H1 (cell line): ENCODE measurements at regions not wholly inside any gene's neighbourhood (a gene's known extent, or its start where the extent isn't known, plus 50 kb on each side); places are given as distances from the start of the nearest gene placed in this dataset.

Experiments used
- CTCF ChIA-PET: fragments of 300-600 bp; sonication (Branson Sonifier 250); formaldehyde crosslinking; loops from one replicate; lab custom pipeline; 2021; ENCODE audit not compliant: partially characterized antibody; lab: Charles Lee
- POLR2A ChIA-PET: fragments of 300-600 bp; sonication (Branson Sonifier 250); formaldehyde crosslinking; loops from one replicate; lab custom pipeline; 2021; ENCODE audit warnings: inconsistent platforms; ENCODE audit not compliant: partially characterized antibody; lab: Charles Lee
- DNase-seq, 2 experiments: peaks; one replicate each; pipeline versions ENCODE4 v3.0.0 to v3.0.0-alpha.2; 2010 to 2022; ENCODE audit warnings: low spot score in 2 of 2, low read depth in 1 of 2, mixed read lengths in 1 of 2
- FAIRE-seq: peaks from 2 replicates; lab custom pipeline; 2011; peaks lifted over from hg19 to GRCh38; lab: Jason Lieb, UNC
- H2AFZ ChIP-seq: 2 replicates; pipeline ENCODE4 v1.8.1; 2012; ENCODE audit warnings: low read length, inconsistent platforms
- H2AK5ac ChIP-seq: 2 replicates; pipeline ENCODE4 v1.6.1; 2013; ENCODE audit warnings: low read depth, low read length
- H2BK120ac ChIP-seq: replicated peaks from 2 replicates; pipeline ENCODE3; 2013; ENCODE audit warnings: low read depth, low read length, inconsistent platforms
- H2BK12ac ChIP-seq: 2 replicates; pipeline ENCODE4 v1.6.1; 2013; ENCODE audit warnings: low read depth, low read length
- H2BK15ac ChIP-seq: 2 replicates; pipeline ENCODE4 v1.6.1; 2013; ENCODE audit warnings: low read length
- H2BK20ac ChIP-seq: 2 replicates; pipeline ENCODE4 v1.6.1; 2013; ENCODE audit warnings: low read length
- H2BK5ac ChIP-seq: 2 replicates; pipeline ENCODE4 v1.6.1; 2013; ENCODE audit warnings: low read depth, low read length
- H3K14ac ChIP-seq: 2 replicates; pipeline ENCODE4 v1.6.1; 2013; ENCODE audit warnings: inconsistent platforms; ENCODE audit not compliant: insufficient read length
- H3K18ac ChIP-seq: 2 replicates; pipeline ENCODE4 v1.6.1; 2013; ENCODE audit warnings: low read length; ENCODE audit errors: extremely low read depth
- H3K23ac ChIP-seq: 2 replicates; pipeline ENCODE4 v1.6.1; 2013; ENCODE audit warnings: inconsistent platforms; ENCODE audit not compliant: insufficient read length
- H3K23me2 ChIP-seq: 2 replicates; pipeline ENCODE4 v1.6.1; 2013; ENCODE audit warnings: low read depth, low read length
- H3K27ac ChIP-seq: 2 replicates; pipeline ENCODE4 v1.6.1; 2011; ENCODE audit warnings: low read depth, low read length, inconsistent platforms
- H3K27me3 ChIP-seq, 4 experiments: replicated peaks in 1 of 4; 1 replicate in 1 of 4; 2 replicates in 3 of 4; pipeline versions ENCODE4 v1.6.1 to v1.8.1; 2011 to 2013; ENCODE audit warnings: low read length in 3 of 4, mild to moderate bottlenecking in 3 of 4, inconsistent platforms in 2 of 4, mixed read lengths in 2 of 4, moderate library complexity in 1 of 4; ENCODE audit not compliant: control insufficient read depth in 3 of 4, insufficient read depth in 3 of 4; ENCODE audit errors: extremely low read depth in 1 of 4
- H3K36me3 ChIP-seq, 4 experiments: 2 replicates each; pipeline versions ENCODE4 v1.6.1 to v1.8.1; 2011 to 2013; ENCODE audit warnings: mild to moderate bottlenecking in 4 of 4, low read length in 3 of 4, moderate library complexity in 2 of 4, control low read depth in 1 of 4, inconsistent platforms in 1 of 4; ENCODE audit not compliant: insufficient read depth in 4 of 4, control insufficient read depth in 2 of 4
- H3K4ac ChIP-seq: replicated peaks from 2 replicates; pipeline ENCODE3; 2013; ENCODE audit warnings: low read length, low read depth, mixed read lengths, inconsistent platforms; ENCODE audit not compliant: insufficient read length
- H3K4me1 ChIP-seq, 4 experiments: replicated peaks in 1 of 4; 1 replicate in 1 of 4; 2 replicates in 3 of 4; pipeline versions ENCODE4 v1.6.1 to v1.8.1; 2011 to 2013; ENCODE audit warnings: low read length in 3 of 4, inconsistent platforms in 2 of 4, mixed read lengths in 1 of 4; ENCODE audit not compliant: insufficient read depth in 4 of 4, control insufficient read depth in 3 of 4
- H3K4me2 ChIP-seq, 2 experiments: 2 replicates each; pipeline versions ENCODE4 v1.6.1 to v1.8.1; 2011 to 2013; ENCODE audit warnings: low read depth in 2 of 2, low read length in 2 of 2, control low read depth in 1 of 2, inconsistent platforms in 1 of 2, mild to moderate bottlenecking in 1 of 2; ENCODE audit not compliant: insufficient read depth in 1 of 2
- H3K4me3 ChIP-seq, 4 experiments: fragments of 200-600, 300-600 bp in 1 of 4; sonication (generic), shearing (Covaris generic), sonication (Bioruptor Twin) in 1 of 4; 2 replicates each; pipeline versions ENCODE4 v1.5.1 to v1.8.1; 2011 to 2016; ENCODE audit warnings: low read length in 4 of 4, low read depth in 3 of 4, control low read depth in 2 of 4, inconsistent platforms in 2 of 4, mild to moderate bottlenecking in 2 of 4, mixed read lengths in 1 of 4, moderate library complexity in 1 of 4; ENCODE audit not compliant: insufficient read depth in 2 of 4; ENCODE audit errors: extremely low read depth in 1 of 4
- H3K56ac ChIP-seq: replicated peaks from 2 replicates; pipeline ENCODE3; 2013; ENCODE audit warnings: low read depth, mild to moderate bottlenecking, mixed read lengths, low read length, inconsistent platforms; ENCODE audit not compliant: insufficient read length
- H3K79me1 ChIP-seq: 2 replicates; pipeline ENCODE4 v1.6.1; 2013; ENCODE audit warnings: low read depth, low read length, control low read depth
- H3K79me2 ChIP-seq, 2 experiments: 2 replicates each; pipeline versions ENCODE4 v1.6.1 to v1.8.1; 2012 to 2013; ENCODE audit warnings: low read length in 2 of 2, mild to moderate bottlenecking in 2 of 2, inconsistent platforms in 1 of 2; ENCODE audit not compliant: insufficient read depth in 2 of 2, control insufficient read depth in 1 of 2
- H3K9ac ChIP-seq, 4 experiments: replicated peaks in 1 of 4; 1 replicate in 1 of 4; 2 replicates in 3 of 4; pipeline versions ENCODE4 v1.6.1 to v1.8.1; 2011 to 2013; ENCODE audit warnings: low read depth in 3 of 4, low read length in 3 of 4, control low read depth in 2 of 4, mild to moderate bottlenecking in 2 of 4, moderate library complexity in 2 of 4, inconsistent platforms in 1 of 4; ENCODE audit errors: extremely low read depth in 1 of 4
- H3K9me3 ChIP-seq, 2 experiments: 2 replicates each; pipeline versions ENCODE4 v1.6.1 to v1.8.1; 2012 to 2013; ENCODE audit warnings: mild to moderate bottlenecking in 2 of 2, moderate library complexity in 2 of 2, control low read depth in 1 of 2, inconsistent platforms in 1 of 2, low read depth in 1 of 2, low read length in 1 of 2, mixed read lengths in 1 of 2; ENCODE audit not compliant: insufficient read depth in 2 of 2
- H4K20me1 ChIP-seq, 2 experiments: replicated peaks in 1 of 2; 2 replicates each; pipeline versions ENCODE3 to v1.8.1; 2011 to 2013; ENCODE audit warnings: inconsistent platforms in 2 of 2, low read length in 2 of 2, mild to moderate bottlenecking in 1 of 2; ENCODE audit not compliant: insufficient read depth in 2 of 2, control insufficient read depth in 1 of 2
- H4K5ac ChIP-seq: 2 replicates; pipeline ENCODE4 v1.6.1; 2013; ENCODE audit warnings: low read length, low read depth, mixed read lengths, inconsistent platforms; ENCODE audit not compliant: insufficient read length
- H4K8ac ChIP-seq: 2 replicates; pipeline ENCODE4 v1.8.0; 2013; ENCODE audit warnings: mild to moderate bottlenecking, moderate library complexity, low read length, inconsistent platforms; ENCODE audit not compliant: insufficient read depth; ENCODE audit errors: extremely low read depth
- H4K91ac ChIP-seq: replicated peaks from 2 replicates; pipeline ENCODE3; 2013; ENCODE audit warnings: low read length, mixed read lengths, inconsistent platforms; ENCODE audit not compliant: insufficient read length
- CHD2 ChIP-seq: IDR thresholded peaks from 2 replicates; pipeline ENCODE4 v1.6.1; 2012; ENCODE audit warnings: low read length, improper control_type of control experiment
- CTBP2 ChIP-seq: IDR thresholded peaks from 2 replicates; pipeline ENCODE4 v1.7.0; 2011; ENCODE audit warnings: borderline replicate concordance, mild to moderate bottlenecking, moderate library complexity, mixed read lengths, low read length; ENCODE audit not compliant: insufficient read depth, insufficient read length
- CTCF ChIP-seq, 3 experiments: IDR thresholded peaks; 1 replicate in 2 of 3; 2 replicates in 1 of 3; pipeline versions ENCODE4 v1.5.1 to v1.6.1; 2011; ENCODE audit warnings: low read length in 3 of 3, mild to moderate bottlenecking in 3 of 3, inconsistent platforms in 2 of 3, low read depth in 1 of 3, moderate library complexity in 1 of 3; ENCODE audit not compliant: insufficient read depth in 1 of 3; ENCODE audit errors: control extremely low read depth in 1 of 3
- E2F6 ChIP-seq: IDR thresholded peaks from 2 replicates; pipeline ENCODE4 v1.6.1; 2012; ENCODE audit warnings: inconsistent platforms
- FOSL1 ChIP-seq: IDR thresholded peaks from 2 replicates; pipeline ENCODE4 v1.6.1; 2011; ENCODE audit warnings: mild to moderate bottlenecking, low read depth, low read length, moderate library complexity; ENCODE audit not compliant: insufficient read depth
- JUN ChIP-seq: IDR thresholded peaks from 2 replicates; pipeline ENCODE4 v1.6.1; 2011; ENCODE audit warnings: low read depth, mild to moderate bottlenecking, improper control_type of control experiment, low read length
- RFX5 ChIP-seq: IDR thresholded peaks from 2 replicates; pipeline ENCODE4 v1.6.1; 2011; ENCODE audit warnings: low read depth, low read length, improper control_type of control experiment, borderline replicate concordance
- ZNF274 ChIP-seq: IDR thresholded peaks from 2 replicates; pipeline ENCODE4 v1.7.0; 2012; ENCODE audit warnings: low read length, borderline replicate concordance; ENCODE audit errors: extremely low read depth
- WGBS, 2 experiments: shearing (Covaris generic) in 1 of 2; methylation state at CpG; one replicate each; pipeline versions ENCODE4 v1.1.6 to v1.1.7; 2013 to 2015; ENCODE audit warnings: low lambda C conversion rate in 2 of 2, mixed read lengths in 2 of 2, inconsistent platforms in 1 of 2, low coverage in 1 of 2, missing lambda C conversion rate in 1 of 2; ENCODE audit not compliant: insufficient replicate concordance in 2 of 2, insufficient coverage in 1 of 2, insufficient read length in 1 of 2; ENCODE audit errors: extremely low coverage in 1 of 2, missing lambda C conversion rate in 1 of 2; 5-methylcytosine and 5-hydroxymethylcytosine counted together
- TF ChIP-seq, protein P1 (sequence below): IDR thresholded peaks from 2 replicates; pipeline ENCODE4 v1.6.1; 2012; ENCODE audit warnings: low read length, inconsistent platforms

DNA sequence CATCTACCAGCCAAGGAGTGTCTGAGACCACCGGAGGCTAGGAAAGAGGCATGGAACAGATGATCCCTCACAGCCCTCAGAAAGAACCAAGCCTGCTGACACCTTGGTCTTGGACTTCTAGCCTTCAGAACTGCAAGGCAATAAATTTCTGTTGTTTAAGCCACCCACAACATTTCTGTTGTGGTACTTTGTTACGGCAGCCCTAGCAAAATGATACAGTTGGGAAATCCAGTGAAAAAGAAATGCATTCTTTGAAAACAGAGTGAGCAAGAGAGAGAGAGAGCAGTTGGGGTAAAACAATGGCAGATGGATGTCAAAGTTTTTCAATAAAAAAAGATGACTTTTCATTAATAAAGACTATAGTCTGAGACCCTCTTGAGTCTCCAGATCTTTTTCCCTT is 219.4 kb downstream of the NFKBIZ start:
- Histone ChIP-seq H2BK15ac (no peak overlapping the region), H3K9ac (no peak overlapping the region), H2BK5ac (no peak overlapping the region), H4K5ac (no peak overlapping the region), H3K79me2 (no peaks in the 10 kb centered on the region), H3K27ac (no peak overlapping the region), H3K4me2 (no peak overlapping the region), H4K8ac (no peak overlapping the region), H2BK20ac (no peak overlapping the region), H3K4me3 (no peak overlapping the region), H3K4me1 (no peaks in the 10 kb centered on the region), H3K23me2 (no peaks in the 10 kb centered on the region), H3K23ac (no peak overlapping the region), H3K9me3 (no peaks in the 10 kb centered on the region; a peak in 1 of 4 replicates), H4K91ac (no peak overlapping the region), H2BK12ac (no peak overlapping the region), H3K18ac (no peak overlapping the region), H3K56ac (no peak overlapping the region), H2AFZ (no peak overlapping the region), H3K27me3 (no peaks in the 10 kb centered on the region), H3K4ac (no peak overlapping the region), H4K20me1 (no peaks in the 10 kb centered on the region), H2AK5ac (no peak overlapping the region), H3K36me3 (no peaks in the 10 kb centered on the region), H2BK120ac (no peak overlapping the region), H3K14ac (no peak overlapping the region), H3K79me1 (no peaks in the 10 kb centered on the region)
- 95% methylated on average over 2 of the region's 2 CpGs; no CpG with 5 or more reads in 1 of the 2 experiments for WGBS, 2 experiments
- POLR2A ChIA-PET: no interaction called here
- FAIRE-seq: no peak
- CTCF ChIA-PET: no interaction called here
- no peak for DNase-seq
- TF ChIP-seq, protein P1, sequence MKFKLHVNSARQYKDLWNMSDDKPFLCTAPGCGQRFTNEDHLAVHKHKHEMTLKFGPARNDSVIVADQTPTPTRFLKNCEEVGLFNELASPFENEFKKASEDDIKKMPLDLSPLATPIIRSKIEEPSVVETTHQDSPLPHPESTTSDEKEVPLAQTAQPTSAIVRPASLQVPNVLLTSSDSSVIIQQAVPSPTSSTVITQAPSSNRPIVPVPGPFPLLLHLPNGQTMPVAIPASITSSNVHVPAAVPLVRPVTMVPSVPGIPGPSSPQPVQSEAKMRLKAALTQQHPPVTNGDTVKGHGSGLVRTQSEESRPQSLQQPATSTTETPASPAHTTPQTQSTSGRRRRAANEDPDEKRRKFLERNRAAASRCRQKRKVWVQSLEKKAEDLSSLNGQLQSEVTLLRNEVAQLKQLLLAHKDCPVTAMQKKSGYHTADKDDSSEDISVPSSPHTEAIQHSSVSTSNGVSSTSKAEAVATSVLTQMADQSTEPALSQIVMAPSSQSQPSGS: no peak
- no peak for TF ChIP-seq ZNF274
- TF ChIP-seq E2F6: no peak
- TF ChIP-seq JUN: no peak
- no peak for TF ChIP-seq RFX5
- TF ChIP-seq CHD2: no peak
- TF ChIP-seq FOSL1: no peak
- TF ChIP-seq CTBP2: no peak
- no peak for TF ChIP-seq CTCF (IDR thresholded peaks at IDR 0.05; ENCODE audit: control extremely low read depth in 1 of 3, insufficient read depth in 1 of 3, low read depth in 1 of 3, low read length in 3 of 3)
